GM03348 (cell line): ENCODE measurements at regions not wholly inside any gene's neighbourhood (a gene's known extent, or its start where the extent isn't known, plus 50 kb on each side); places are given as distances from the start of the nearest gene placed in this dataset.

Experiments used
- DNase-seq: peaks from one replicate; pipeline ENCODE4 v3.0.0; 2012; ENCODE audit warnings: low spot score

GRCh38 chr11:29353833-29354232 lies 663.0 kb downstream of the KCNA4 start:
- no peak for DNase-seq

- no peak for DNase-seq
Measured at GRCh38 chr11:29352273-29352795, 664.5 kb downstream of the KCNA4 start.

GRCh38 chr11:29351301-29351873 lies 665.4 kb downstream of the KCNA4 start:
- DNase-seq: no peak

GRCh38 chr11:29343465-29344333 lies 673.1 kb downstream of the KCNA4 start:
- DNase-seq: peak; percentile 62

- DNase-seq: peak; percentile 35
Measured at GRCh38 chr11:29336727-29337575, 679.9 kb downstream of the KCNA4 start.

GRCh38 chr11:29334776-29335130 lies 682.1 kb downstream of the KCNA4 start:
- no peak for DNase-seq

GRCh38 chr11:29333993-29334775 lies 682.6 kb downstream of the KCNA4 start:
- peak; percentile 56 for DNase-seq

GRCh38 chr11:29331451-29332010 lies 685.3 kb downstream of the KCNA4 start:
- no peak for DNase-seq

- peak; percentile 45 for DNase-seq
Measured at GRCh38 chr11:29328961-29329441, 687.8 kb downstream of the KCNA4 start.

- DNase-seq: no peak
Measured at GRCh38 chr11:29327891-29328290, 688.9 kb downstream of the KCNA4 start.

GRCh38 chr11:29326757-29327156 lies 690.1 kb downstream of the KCNA4 start:
- DNase-seq: no peak

- no peak for DNase-seq
Measured at GRCh38 chr11:29324328-29324727, 692.5 kb downstream of the KCNA4 start.

- no peak for DNase-seq
Measured at GRCh38 chr11:29321293-29322132, 695.3 kb downstream of the KCNA4 start.

- no peak for DNase-seq
Measured at GRCh38 chr11:29320196-29320595, 696.6 kb downstream of the KCNA4 start.

GRCh38 chr11:29319210-29319609 lies 697.6 kb downstream of the KCNA4 start:
- no peak for DNase-seq

- DNase-seq: no peak
Measured at GRCh38 chr11:29318134-29318845, 698.5 kb downstream of the KCNA4 start.

GRCh38 chr11:29317694-29318093 lies 699.1 kb downstream of the KCNA4 start:
- no peak for DNase-seq

- DNase-seq: no peak
Measured at GRCh38 chr11:29315275-29315674, 701.6 kb downstream of the KCNA4 start.

- no peak for DNase-seq
Measured at GRCh38 chr11:29314211-29314610, 702.6 kb downstream of the KCNA4 start.

GRCh38 chr11:29312812-29313211 lies 704.0 kb downstream of the KCNA4 start:
- DNase-seq: no peak
